Rectal smooth muscle tissue (tissue), 1 donor: ENCODE measurements at regions not wholly inside any gene's neighbourhood (a gene's known extent, or its start where the extent isn't known, plus 50 kb on each side); places are given as distances from the start of the nearest gene placed in this dataset.
A peak's percentile ranks its signal among the peaks of the same experiment; 100 is the strongest.
"Not testable (repeated sequence)": the region's sequence is repeated elsewhere in the genome, so short reads cannot be mapped to it uniquely, and the experiment has no call there.

Experiments used
- H3K27ac ChIP-seq: one replicate; pipeline ENCODE4 v1.7.0; 2013; ENCODE audit warnings: low read depth, low read length, inconsistent platforms
- H3K27me3 ChIP-seq: one replicate; pipeline ENCODE4 v1.7.0; 2013; ENCODE audit warnings: low read length; ENCODE audit not compliant: control insufficient read depth, insufficient read depth
- H3K36me3 ChIP-seq: one replicate; pipeline ENCODE4 v1.7.0; 2013; ENCODE audit warnings: low read length; ENCODE audit not compliant: control insufficient read depth, insufficient read depth
- H3K4me1 ChIP-seq: one replicate; pipeline ENCODE4 v1.7.0; 2013; ENCODE audit warnings: low read length; ENCODE audit not compliant: control insufficient read depth, insufficient read depth
- H3K4me3 ChIP-seq: one replicate; pipeline ENCODE4 v1.7.0; 2013; ENCODE audit warnings: low read length
- H3K9ac ChIP-seq: one replicate; pipeline ENCODE4 v1.7.0; 2013; ENCODE audit warnings: low read length

DNA sequence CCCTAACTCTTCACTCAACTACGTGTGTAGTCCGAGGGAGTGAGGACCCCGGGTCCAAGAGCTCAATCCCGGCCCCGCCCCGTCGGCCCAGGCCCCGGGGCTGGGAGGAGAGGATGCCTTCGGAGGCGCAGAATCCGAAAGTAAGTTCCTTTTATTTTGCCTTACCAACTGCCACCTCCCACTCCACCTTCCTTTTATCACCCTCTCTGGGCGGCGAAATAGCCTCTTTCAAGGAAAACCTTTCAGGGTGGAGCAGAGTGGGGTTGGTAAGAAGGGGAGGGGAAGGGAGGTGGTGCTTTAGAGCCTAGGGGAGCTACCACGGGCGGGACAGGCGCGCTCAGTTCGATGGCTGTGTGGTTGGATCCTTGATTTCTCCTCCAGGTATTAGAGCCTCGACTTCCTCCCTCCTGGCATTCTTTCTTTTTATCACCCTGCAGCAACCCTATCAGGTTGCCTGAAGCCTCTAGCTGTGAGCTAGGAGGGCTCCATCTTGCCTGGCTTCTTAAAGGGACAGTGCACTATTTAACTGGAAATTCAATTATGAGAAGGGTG lies 191.2 kb downstream of the RRAGB start:
- H3K27ac ChIP-seq = peak overlapping the region; percentile 19
- no peaks in the 10 kb centered on the region for H3K36me3 ChIP-seq
- peak overlapping the region; percentile 81 for H3K4me3 ChIP-seq
- no peaks in the 10 kb centered on the region for H3K4me1 ChIP-seq
- no peaks in the 10 kb centered on the region for H3K27me3 ChIP-seq
- peak overlapping the region; percentile 50 for H3K9ac ChIP-seq

DNA sequence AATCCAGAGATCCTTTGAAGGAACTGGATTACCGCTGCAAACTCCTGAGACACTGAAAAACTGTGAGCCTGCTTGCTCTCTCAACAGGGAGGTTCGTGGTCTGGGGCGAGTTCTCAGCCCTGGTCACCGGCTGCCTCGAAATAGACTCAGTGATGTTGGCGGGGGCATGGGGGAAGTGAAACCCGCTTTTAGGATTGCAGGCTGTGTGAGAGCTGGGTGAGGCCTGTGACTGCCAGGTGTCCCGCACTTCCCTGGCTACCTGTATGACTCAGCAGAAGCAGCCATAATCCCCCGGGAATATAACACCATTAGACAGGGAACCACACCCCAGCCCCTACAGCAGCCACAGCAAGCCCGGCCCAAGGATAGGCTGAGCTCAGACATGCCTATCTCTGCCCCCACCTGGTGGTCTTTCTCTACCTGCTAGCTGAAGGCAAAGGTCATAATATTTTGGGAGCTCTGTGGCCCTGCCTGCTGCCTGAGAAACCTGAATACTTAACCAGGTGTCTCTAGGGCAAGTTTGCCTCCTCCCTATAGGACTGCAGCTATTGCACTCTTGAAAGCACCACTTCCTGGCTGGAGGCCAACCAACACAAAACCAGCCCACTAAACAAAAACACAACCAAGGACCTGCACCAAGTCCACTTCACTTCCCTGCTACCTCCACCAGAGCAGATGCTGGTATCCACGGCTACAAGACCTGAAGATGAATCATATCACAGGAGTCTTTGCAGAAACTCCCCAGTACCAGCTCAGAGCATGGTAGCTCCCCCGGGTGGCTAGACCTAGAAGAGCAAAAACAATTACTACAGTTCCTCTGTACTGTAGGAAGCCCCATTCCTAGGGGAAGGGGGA lies 202.0 kb downstream of the RRAGB start:
- no peak overlapping the region for H3K4me3 ChIP-seq
- H3K4me1 ChIP-seq = no peaks in the 10 kb centered on the region
- H3K36me3 ChIP-seq = no peaks in the 10 kb centered on the region
- H3K9ac ChIP-seq = no peak overlapping the region
- no peak overlapping the region for H3K27ac ChIP-seq
- no peaks in the 10 kb centered on the region for H3K27me3 ChIP-seq

DNA sequence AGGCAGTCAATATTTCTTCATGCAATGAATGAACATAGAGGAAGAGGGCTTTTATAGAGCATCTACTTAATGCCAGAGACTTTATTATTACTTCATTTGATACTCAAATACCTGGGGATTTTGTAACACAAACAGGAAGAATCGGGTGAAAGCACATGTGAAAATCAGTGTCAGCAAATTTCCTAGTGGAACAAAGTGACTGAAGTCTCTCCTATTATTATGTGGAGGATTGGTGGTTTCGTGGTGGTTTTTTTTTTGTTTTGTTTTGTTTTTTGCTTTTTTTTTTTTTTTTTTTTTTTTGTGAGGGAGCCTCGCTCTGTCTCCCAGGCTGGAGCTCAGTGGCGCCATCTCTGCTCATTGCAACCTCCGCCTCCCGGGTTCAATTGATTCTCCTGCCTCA lies 207.0 kb downstream of the RRAGB start:
- Histone ChIP-seq H3K36me3 (no peaks in the 10 kb centered on the region), H3K9ac (no peak overlapping the region), H3K27ac (no peak overlapping the region), H3K4me1 (no peaks in the 10 kb centered on the region), H3K27me3 (no peaks in the 10 kb centered on the region), H3K4me3 (no peak overlapping the region)

DNA sequence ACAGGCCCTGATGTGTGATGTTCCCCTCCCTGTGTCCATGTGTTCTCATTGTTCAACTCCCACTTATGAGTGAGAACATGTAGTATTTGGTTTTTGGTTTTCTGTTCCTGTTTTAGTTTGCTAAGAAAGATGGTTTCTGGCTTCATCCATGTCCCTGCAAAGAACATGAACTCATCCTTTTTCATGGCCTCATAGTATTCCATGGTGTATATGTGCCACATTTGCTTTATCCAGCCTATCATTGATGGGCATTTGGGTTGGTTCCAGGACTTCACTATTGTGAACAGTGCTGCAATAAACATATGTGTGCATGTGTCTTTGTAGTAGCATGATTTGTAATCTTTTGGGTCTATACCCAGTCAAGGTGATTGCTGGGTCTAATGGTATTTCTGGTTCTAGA lies 211.0 kb downstream of the RRAGB start:
- H3K4me3 ChIP-seq = not testable (repeated sequence)

More for the DNA sequence above, 211.0 kb downstream of the RRAGB start:
- not testable (repeated sequence) for H3K27me3 ChIP-seq, H3K36me3 ChIP-seq, H3K9ac ChIP-seq, H3K27ac ChIP-seq, H3K4me1 ChIP-seq
